Mammary epithelial cell (primary cell): ENCODE measurements at regions not wholly inside any gene's neighbourhood (a gene's known extent, or its start where the extent isn't known, plus 50 kb on each side); places are given as distances from the start of the nearest gene placed in this dataset.

ENCODE experiments used
- EZH2 ChIP-seq: IDR thresholded peaks from 2 replicates; pipeline ENCODE4 v1.6.1; 2012; ENCODE audit warnings: low read length, inconsistent platforms, borderline replicate concordance
- TF ChIP-seq, protein P1 (sequence below), 2 donors: IDR thresholded peaks in 1 of 2; conservative IDR thresholded peaks in 1 of 2; 2 replicates each; pipeline ENCODE4 v1.5.1; 2011 to 2012; ENCODE audit warnings: inconsistent platforms in 2 of 2, low read length in 2 of 2, mild to moderate bottlenecking in 2 of 2, control low read depth in 1 of 2, low read depth in 1 of 2; ENCODE audit not compliant: insufficient read depth in 1 of 2; ENCODE audit errors: extremely low read depth in 1 of 2

DNA sequence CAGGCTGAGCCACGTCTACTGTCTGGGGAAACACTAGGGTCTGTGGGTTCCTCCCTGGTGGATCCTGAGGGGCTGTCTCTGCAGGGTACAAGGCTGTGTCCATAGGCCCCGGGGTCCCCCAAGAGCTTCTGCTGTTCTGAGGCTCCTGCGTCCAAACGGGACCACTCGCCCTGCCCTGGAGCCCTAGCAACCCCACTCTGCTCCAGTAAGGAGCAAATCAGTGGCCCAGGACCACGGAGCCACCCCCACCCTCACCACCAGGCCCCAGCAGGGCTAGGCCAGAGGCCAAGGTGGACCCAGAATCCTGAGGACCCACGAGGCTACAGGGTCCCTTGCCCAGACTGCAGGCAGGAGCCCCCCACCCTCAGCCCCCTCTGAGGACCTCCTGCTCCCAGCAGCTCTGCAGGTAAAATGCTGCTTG, 75.1 kb upstream of the GALNT9 start:
- no peak for TF ChIP-seq EZH2
- TF ChIP-seq, protein P1, sequence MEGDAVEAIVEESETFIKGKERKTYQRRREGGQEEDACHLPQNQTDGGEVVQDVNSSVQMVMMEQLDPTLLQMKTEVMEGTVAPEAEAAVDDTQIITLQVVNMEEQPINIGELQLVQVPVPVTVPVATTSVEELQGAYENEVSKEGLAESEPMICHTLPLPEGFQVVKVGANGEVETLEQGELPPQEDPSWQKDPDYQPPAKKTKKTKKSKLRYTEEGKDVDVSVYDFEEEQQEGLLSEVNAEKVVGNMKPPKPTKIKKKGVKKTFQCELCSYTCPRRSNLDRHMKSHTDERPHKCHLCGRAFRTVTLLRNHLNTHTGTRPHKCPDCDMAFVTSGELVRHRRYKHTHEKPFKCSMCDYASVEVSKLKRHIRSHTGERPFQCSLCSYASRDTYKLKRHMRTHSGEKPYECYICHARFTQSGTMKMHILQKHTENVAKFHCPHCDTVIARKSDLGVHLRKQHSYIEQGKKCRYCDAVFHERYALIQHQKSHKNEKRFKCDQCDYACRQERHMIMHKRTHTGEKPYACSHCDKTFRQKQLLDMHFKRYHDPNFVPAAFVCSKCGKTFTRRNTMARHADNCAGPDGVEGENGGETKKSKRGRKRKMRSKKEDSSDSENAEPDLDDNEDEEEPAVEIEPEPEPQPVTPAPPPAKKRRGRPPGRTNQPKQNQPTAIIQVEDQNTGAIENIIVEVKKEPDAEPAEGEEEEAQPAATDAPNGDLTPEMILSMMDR (conservative IDR thresholded peaks at IDR 0.05 in 1 of 2, IDR thresholded peaks at IDR 0.05 in 1 of 2; ENCODE audit: extremely low read depth in 1 of 2, insufficient read depth in 1 of 2, low read depth in 1 of 2, low read length in 2 of 2): no peak
